ENCODE measurements at regions not wholly inside any gene's neighbourhood (a gene's known extent, or its start where the extent isn't known, plus 50 kb on each side); places are given as distances from the start of the nearest gene placed in this dataset.

- intact Hi-C loops (cut with DNase I): no loop called here
Observed at GRCh38 chr14:56886471-56887062, 76.3 kb upstream of the OTX2 start.

DNA sequence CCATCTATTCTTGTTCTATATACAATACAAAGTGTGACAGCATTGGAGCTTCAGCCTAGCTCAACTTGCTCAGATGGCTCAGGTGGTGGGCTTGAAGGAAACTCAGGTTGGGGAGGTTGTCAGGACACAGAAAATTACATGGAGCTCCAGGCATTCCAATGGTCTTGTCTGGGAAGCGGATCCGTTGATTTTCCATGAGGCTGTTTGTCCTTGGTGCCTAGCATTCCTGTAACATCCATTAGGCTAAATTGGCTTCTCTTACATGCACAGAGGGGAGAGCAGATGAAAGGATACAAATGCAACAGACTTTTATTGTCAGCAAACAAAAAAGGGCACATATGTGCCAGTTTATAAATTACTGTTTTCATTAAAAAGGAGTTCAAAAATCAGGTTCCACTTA lies 75.5 kb upstream of the OTX2 start:
- intact Hi-C loops (cut with DNase I): no loop called here
- ATAC-seq (no peak), DNase-seq (ENCODE audit: missing footprints) (no peak)

More at GRCh38 chr14:56886471-56887062, 76.3 kb upstream of the OTX2 start:
- ATAC-seq (no peak), DNase-seq (ENCODE audit: missing footprints) (no peak)

GRCh38 chr14:56884617-56885016 lies 74.3 kb upstream of the OTX2 start:
- intact Hi-C loops (cut with DNase I): no loop called here
- ATAC-seq: no peak
- no peak for DNase-seq (ENCODE audit: missing footprints)

GRCh38 chr14:56881181-56881580 lies 70.9 kb upstream of the OTX2 start:
- intact Hi-C loops (cut with DNase I): no loop called here
- no peak for DNase-seq (ENCODE audit: missing footprints)

GRCh38 chr14:56878766-56879165 lies 68.5 kb upstream of the OTX2 start:
- intact Hi-C loops (cut with DNase I): no loop called here
- DNase-seq (ENCODE audit: missing footprints) (no peak), ATAC-seq (no peak)

More at GRCh38 chr14:56881181-56881580, 70.9 kb upstream of the OTX2 start:
- ATAC-seq: no peak

- no peak for DNase-seq (ENCODE audit: missing footprints)
- intact Hi-C loops (cut with DNase I): no loop called here
Observed at GRCh38 chr14:56875104-56875675, 64.9 kb upstream of the OTX2 start.

DNA sequence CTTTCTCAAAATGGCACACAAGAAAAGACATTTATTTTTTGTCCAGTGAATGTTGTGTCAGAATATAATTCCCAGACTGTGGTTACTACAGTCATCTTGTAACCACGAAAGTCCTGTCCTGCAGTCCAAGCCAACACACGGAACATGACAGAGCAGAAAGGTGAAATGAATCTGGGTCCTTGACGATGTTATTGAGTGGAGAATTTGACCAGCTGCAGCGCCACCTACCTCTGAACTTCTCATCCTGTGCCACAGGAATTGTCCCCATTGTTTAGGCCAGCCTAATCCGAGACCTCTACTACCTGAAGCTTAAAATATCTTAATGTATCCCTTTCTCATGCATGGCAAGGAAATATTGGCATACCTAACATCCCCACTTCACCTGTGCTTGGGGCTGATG lies 64.1 kb upstream of the OTX2 start:
- intact Hi-C loops (cut with DNase I): no loop called here
- ATAC-seq: no peak
- no peak for DNase-seq (ENCODE audit: missing footprints)

More at GRCh38 chr14:56875104-56875675, 64.9 kb upstream of the OTX2 start:
- no peak for ATAC-seq

DNA sequence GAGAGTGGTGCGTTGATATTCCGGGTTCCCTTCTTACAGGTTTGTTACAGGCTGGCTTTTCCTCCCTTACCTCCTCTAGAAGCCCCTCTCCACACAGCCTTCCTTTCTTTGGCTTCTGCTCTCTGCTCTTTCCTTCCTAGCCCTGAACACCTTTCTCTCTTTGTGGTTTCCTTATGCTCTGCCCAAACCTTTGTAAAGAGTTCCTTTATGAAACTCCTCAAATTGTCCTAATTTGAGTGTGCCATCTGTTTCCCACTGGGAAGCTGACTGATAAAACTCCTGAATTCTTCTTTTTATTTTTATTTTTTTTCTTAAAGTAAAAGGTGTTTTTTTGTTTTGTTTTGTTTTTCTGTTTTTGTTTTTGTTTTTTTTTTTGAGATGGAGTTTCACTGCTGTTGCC lies 60.1 kb upstream of the OTX2 start:
- DNase-seq (ENCODE audit: missing footprints) (no peak), ATAC-seq (no peak)
- intact Hi-C loops (cut with DNase I): no loop called here

GRCh38 chr14:56868660-56869059 lies 58.4 kb upstream of the OTX2 start:
- intact Hi-C loops (cut with DNase I): no loop called here
- ATAC-seq: no peak
- no peak for DNase-seq (ENCODE audit: missing footprints)

DNA sequence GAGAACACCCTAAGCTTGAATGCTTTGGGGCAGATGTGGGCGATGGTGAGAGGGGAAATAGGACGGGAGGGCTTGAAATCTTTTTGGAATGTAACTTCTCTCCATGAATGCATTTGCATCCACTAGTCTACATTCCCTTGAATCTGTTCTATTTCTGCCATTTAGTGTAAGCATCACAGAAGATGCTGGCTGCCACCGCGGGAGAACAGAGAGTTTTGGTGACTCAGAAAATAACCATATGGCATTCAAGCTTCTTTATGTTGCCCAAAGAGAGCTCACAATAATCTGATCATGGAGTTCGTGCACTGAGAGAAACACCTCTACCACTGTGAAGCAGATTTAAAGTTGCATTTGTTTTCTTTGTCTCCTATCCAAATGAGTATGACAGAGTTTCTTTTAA lies 52.6 kb upstream of the OTX2 start:
- intact Hi-C loops (cut with DNase I): no loop called here
- ATAC-seq (no peak), DNase-seq (ENCODE audit: missing footprints) (no peak)

DNA sequence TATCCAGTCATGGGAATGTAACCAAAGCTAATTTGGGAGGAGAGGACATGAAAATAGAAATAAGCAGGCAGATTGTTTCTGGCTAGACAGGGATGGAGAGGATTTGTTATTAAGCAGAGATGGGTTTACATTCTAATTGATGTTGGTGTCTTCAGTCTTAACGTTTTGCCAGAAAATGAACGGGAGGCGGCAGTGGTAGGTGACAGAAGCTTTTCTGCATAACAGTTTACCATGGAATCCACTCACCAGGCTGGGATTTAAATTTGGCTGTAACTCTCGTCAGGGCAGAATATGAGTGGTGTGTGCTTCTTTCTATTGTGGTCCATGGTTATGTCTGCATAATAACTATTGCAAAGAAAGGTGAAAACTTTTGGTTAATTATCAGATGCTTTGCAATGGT lies 50.2 kb upstream of the OTX2 start:
- ATAC-seq (no peak), DNase-seq (ENCODE audit: missing footprints) (no peak)
- intact Hi-C loops (cut with DNase I): no loop called here
